ENCODE measurements at regions not wholly inside any gene's neighbourhood (a gene's known extent, or its start where the extent isn't known, plus 50 kb on each side); places are given as distances from the start of the nearest gene placed in this dataset.

DNA sequence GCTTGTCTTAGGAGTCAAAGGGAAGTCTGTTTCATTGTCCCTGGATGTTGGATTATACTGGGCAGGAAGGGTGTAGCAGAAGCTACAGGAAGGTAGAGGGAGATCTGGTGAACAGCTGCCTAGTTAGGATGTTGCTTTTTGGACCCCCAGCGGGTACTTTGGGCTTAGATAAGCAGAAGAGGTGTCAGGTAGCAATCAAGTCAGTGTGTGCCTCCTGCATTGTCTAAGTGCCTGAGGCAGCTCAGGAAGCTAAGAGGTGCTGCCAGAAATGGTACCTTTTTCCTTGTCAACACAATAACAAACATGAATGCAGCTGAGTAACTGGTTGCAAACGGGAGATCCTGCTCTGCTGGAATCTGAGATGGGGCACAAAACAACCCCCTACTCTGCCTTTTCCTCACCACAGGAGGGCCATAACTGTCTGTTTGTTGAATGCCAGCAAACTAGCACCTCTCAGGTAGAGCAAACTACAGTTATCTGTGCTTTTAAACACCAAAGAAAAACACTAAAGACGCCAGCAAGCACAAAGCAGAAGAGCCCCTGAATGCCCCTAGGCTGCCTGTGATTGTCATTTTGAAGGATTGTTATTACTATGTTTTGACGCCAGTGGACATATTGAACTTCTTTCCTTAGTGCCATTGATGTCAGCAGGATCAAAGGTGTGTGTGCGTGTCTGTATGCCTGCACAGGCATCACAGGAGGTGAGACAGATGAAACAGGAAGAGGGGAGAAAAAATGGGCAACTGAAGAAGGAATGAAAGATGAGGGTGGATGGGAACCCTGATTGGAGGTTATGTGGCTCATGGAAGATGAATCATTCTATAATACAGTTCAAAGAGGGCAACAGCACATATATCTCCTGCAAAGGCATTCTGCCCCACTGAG, 151.4 kb downstream of the ETAA1 start:
- TF ChIP-seq, protein P1, sequence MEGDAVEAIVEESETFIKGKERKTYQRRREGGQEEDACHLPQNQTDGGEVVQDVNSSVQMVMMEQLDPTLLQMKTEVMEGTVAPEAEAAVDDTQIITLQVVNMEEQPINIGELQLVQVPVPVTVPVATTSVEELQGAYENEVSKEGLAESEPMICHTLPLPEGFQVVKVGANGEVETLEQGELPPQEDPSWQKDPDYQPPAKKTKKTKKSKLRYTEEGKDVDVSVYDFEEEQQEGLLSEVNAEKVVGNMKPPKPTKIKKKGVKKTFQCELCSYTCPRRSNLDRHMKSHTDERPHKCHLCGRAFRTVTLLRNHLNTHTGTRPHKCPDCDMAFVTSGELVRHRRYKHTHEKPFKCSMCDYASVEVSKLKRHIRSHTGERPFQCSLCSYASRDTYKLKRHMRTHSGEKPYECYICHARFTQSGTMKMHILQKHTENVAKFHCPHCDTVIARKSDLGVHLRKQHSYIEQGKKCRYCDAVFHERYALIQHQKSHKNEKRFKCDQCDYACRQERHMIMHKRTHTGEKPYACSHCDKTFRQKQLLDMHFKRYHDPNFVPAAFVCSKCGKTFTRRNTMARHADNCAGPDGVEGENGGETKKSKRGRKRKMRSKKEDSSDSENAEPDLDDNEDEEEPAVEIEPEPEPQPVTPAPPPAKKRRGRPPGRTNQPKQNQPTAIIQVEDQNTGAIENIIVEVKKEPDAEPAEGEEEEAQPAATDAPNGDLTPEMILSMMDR (conservative IDR thresholded peaks at IDR 0.05; ENCODE audit: low read length) = no peak
- TF ChIP-seq EZH2phosphoT487 (IDR thresholded peaks at IDR 0.05; ENCODE audit: borderline replicate concordance) = no peak
